PC-3 (cell line): ENCODE measurements at regions not wholly inside any gene's neighbourhood (a gene's known extent, or its start where the extent isn't known, plus 50 kb on each side); places are given as distances from the start of the nearest gene placed in this dataset.

Source experiments
- EZH2 ChIP-seq: fragments of 300-600 bp; sonication (generic); IDR thresholded peaks from one replicate; pipeline ENCODE4 v1.6.1; 2017; ENCODE audit warnings: antibody characterized with exemption, mild to moderate bottlenecking, low read length; ENCODE audit not compliant: unreplicated experiment
- TF ChIP-seq, protein P1 (sequence below): fragments of 300-600 bp; sonication (generic); conservative IDR thresholded peaks from 2 replicates; pipeline ENCODE4 v1.5.1; 2017; ENCODE audit warnings: antibody characterized with exemption, low read depth, mild to moderate bottlenecking, low read length

DNA sequence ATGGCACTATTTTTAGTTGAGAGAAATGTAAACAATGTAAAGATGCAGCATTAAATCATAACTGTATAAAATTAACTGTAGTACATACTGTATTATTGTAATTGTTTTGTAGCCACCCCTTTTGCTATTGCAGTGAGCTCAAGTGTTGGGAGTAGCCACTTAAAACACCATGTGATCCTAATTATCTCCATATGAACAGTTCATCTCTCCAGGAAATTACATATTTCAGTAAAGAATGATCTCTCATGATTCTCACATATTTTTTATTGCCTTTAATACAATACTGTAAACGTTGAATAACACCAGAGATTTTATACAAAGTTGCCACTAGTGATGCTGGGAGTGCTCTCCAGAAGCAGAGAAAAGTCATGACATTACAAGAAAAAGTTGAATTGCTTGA lies 1768.6 kb downstream of the LRRC4C start:
- TF ChIP-seq, protein P1, sequence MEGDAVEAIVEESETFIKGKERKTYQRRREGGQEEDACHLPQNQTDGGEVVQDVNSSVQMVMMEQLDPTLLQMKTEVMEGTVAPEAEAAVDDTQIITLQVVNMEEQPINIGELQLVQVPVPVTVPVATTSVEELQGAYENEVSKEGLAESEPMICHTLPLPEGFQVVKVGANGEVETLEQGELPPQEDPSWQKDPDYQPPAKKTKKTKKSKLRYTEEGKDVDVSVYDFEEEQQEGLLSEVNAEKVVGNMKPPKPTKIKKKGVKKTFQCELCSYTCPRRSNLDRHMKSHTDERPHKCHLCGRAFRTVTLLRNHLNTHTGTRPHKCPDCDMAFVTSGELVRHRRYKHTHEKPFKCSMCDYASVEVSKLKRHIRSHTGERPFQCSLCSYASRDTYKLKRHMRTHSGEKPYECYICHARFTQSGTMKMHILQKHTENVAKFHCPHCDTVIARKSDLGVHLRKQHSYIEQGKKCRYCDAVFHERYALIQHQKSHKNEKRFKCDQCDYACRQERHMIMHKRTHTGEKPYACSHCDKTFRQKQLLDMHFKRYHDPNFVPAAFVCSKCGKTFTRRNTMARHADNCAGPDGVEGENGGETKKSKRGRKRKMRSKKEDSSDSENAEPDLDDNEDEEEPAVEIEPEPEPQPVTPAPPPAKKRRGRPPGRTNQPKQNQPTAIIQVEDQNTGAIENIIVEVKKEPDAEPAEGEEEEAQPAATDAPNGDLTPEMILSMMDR: no peak
- no peak for TF ChIP-seq EZH2
